Kidney (tissue), 13 donors: ENCODE measurements at regions not wholly inside any gene's neighbourhood (a gene's known extent, or its start where the extent isn't known, plus 50 kb on each side); places are given as distances from the start of the nearest gene placed in this dataset.

Source experiments
- DNase-seq, 5 donors: peaks; one replicate each; pipeline ENCODE4 v3.0.0-alpha.2; 2013 to 2020
- FAIRE-seq: peaks from 2 replicates; lab custom pipeline; 2012; peaks lifted over from hg19 to GRCh38; lab: Jason Lieb, UNC
- H3K27ac ChIP-seq, 2 donors: one replicate each; pipeline ENCODE4 v1.7.0; 2013; ENCODE audit warnings: low read depth in 2 of 2, low read length in 2 of 2, inconsistent platforms in 1 of 2
- H3K27me3 ChIP-seq: one replicate; pipeline ENCODE4 v1.7.1; 2013; ENCODE audit warnings: low read length, inconsistent platforms; ENCODE audit not compliant: control insufficient read depth, insufficient read depth
- H3K36me3 ChIP-seq, 3 donors: one replicate each; pipeline versions ENCODE4 v1.7.0 to v1.7.1; 2013; ENCODE audit warnings: low read length in 3 of 3, control low read depth in 1 of 3, inconsistent platforms in 1 of 3; ENCODE audit not compliant: insufficient read depth in 3 of 3, control insufficient read depth in 2 of 3
- H3K4me1 ChIP-seq, 3 donors: one replicate each; pipeline versions ENCODE4 v1.7.0 to v1.7.1; 2013; ENCODE audit warnings: low read length in 3 of 3, inconsistent platforms in 1 of 3, low read depth in 1 of 3; ENCODE audit not compliant: control insufficient read depth in 2 of 3, insufficient read depth in 2 of 3
- H3K4me3 ChIP-seq, 3 donors: one replicate each; pipeline versions ENCODE4 v1.7.0 to v1.8.1; 2013; ENCODE audit warnings: low read length in 3 of 3, control low read depth in 1 of 3, inconsistent platforms in 1 of 3
- H3K9ac ChIP-seq, 3 donors: one replicate each; pipeline versions ENCODE4 v1.7.0 to v1.7.1; 2013; ENCODE audit warnings: low read length in 3 of 3, control low read depth in 1 of 3, inconsistent platforms in 1 of 3
- H3K9me3 ChIP-seq, 3 donors: one replicate each; pipeline versions ENCODE4 v1.7.0 to v1.7.1; 2013; ENCODE audit warnings: low read length in 3 of 3, control low read depth in 1 of 3, inconsistent platforms in 1 of 3; ENCODE audit not compliant: control insufficient read depth in 2 of 3, insufficient read depth in 1 of 3
- intact Hi-C: fragments of 100-400 bp; cut with DNase I; formaldehyde crosslinking; loops from one replicate; pipeline ENCODE4 v1.11.1; 2022
- TF ChIP-seq, protein P1 (sequence below): IDR thresholded peaks from 3 replicates; pipeline ENCODE4 v1.5.1; 2012; ENCODE audit warnings: mild to moderate bottlenecking, moderate library complexity, borderline replicate concordance; ENCODE audit not compliant: insufficient read depth; ENCODE audit errors: extremely low read depth
- donor health status: control.
- donor health status: control.
- donor health status: control.
- donor health status: control.
- donor health status: control.
- donor health status: DM: yes; HTN: yes; CAD: no.
- donor health status: Normal renal cell carcinoma (clear cell type).

DNA sequence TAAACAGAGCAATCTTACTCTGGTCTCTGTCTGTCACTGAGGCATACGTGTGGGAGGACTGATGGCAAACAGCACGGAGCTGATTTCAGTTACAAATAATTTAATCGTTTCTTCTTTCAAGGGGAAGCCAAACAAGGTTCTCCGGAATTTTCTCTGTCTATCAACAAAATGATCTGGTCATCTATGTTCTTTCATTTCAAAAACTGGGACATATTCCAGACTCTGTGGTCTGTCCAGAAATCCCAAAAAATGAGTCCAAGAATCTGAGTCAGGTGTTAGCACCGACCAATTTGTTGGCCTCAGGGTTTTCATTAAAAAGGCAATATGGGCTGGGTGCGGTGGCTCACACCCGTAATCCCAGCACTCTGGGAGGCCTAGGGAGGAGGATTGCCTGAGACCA is 69.9 kb upstream of the ZNF608 start:
- H3K4me3 ChIP-seq = no peak overlapping the region
- H3K9ac ChIP-seq = no peak overlapping the region
- DNase-seq (no peak), FAIRE-seq (no peak)
- H3K9me3 ChIP-seq = no peaks in the 10 kb centered on the region
- H3K27me3 ChIP-seq = no peaks in the 10 kb centered on the region
- intact Hi-C loops = no loop called here
- no peak overlapping the region for H3K27ac ChIP-seq
- no peaks in the 10 kb centered on the region for H3K4me1 ChIP-seq
- no peaks in the 10 kb centered on the region for H3K36me3 ChIP-seq
- TF ChIP-seq, protein P1, sequence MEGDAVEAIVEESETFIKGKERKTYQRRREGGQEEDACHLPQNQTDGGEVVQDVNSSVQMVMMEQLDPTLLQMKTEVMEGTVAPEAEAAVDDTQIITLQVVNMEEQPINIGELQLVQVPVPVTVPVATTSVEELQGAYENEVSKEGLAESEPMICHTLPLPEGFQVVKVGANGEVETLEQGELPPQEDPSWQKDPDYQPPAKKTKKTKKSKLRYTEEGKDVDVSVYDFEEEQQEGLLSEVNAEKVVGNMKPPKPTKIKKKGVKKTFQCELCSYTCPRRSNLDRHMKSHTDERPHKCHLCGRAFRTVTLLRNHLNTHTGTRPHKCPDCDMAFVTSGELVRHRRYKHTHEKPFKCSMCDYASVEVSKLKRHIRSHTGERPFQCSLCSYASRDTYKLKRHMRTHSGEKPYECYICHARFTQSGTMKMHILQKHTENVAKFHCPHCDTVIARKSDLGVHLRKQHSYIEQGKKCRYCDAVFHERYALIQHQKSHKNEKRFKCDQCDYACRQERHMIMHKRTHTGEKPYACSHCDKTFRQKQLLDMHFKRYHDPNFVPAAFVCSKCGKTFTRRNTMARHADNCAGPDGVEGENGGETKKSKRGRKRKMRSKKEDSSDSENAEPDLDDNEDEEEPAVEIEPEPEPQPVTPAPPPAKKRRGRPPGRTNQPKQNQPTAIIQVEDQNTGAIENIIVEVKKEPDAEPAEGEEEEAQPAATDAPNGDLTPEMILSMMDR = no peak

DNA sequence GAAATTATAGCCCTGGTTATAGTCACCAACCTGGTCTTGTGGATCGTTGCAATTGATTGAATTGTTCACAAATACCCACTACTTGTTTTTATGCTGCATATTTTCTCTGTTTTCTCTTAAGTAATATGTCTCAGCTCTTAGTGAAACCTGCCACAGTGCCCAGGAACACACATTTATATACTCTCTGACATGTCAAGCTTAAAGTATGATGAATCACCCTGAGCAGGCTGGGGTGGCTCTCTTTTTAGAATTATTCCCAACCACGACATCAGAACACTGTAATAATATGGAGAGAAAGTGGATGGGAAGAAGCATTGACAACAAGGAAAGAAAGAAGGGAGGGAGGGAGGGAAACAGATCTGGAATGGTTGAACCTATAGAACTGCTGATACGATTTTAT is 72.8 kb upstream of the ZNF608 start:
- Histone ChIP-seq H3K4me1 (no peaks in the 10 kb centered on the region), H3K27ac (no peak overlapping the region), H3K9ac (no peak overlapping the region), H3K9me3 (no peaks in the 10 kb centered on the region), H3K36me3 (no peaks in the 10 kb centered on the region), H3K4me3 (no peak overlapping the region), H3K27me3 (no peaks in the 10 kb centered on the region)
- TF ChIP-seq, protein P1 = no peak
- intact Hi-C loops = no loop called here
- no peak for DNase-seq
- FAIRE-seq = no peak

DNA sequence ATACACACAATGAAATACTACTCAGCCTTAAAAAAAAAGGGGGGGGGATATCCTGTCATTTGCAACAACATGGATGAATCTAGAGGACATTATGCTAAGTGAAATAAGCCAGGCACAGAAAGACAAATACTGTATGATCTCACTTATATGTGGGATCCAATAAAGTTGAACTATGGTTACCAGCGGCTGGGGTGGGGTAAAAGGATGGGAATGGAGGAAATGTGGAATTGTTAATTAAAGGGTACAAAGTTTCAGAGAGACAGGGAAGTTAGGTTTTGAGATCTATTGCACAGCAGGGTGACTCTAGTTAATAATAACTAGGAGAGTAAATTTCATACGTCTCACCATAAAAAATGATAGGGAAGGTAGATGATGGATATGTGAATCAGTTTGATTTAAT is 76.2 kb upstream of the ZNF608 start:
- no peak for FAIRE-seq
- H3K9ac ChIP-seq = no peak overlapping the region
- H3K27me3 ChIP-seq = no peaks in the 10 kb centered on the region
- no peaks in the 10 kb centered on the region for H3K9me3 ChIP-seq
- no peak for DNase-seq
- no peaks in the 10 kb centered on the region for H3K4me1 ChIP-seq
- no peak overlapping the region for H3K4me3 ChIP-seq
- TF ChIP-seq, protein P1 = no peak
- intact Hi-C loops = no loop called here
- H3K27ac ChIP-seq = no peak overlapping the region
- no peaks in the 10 kb centered on the region for H3K36me3 ChIP-seq

DNA sequence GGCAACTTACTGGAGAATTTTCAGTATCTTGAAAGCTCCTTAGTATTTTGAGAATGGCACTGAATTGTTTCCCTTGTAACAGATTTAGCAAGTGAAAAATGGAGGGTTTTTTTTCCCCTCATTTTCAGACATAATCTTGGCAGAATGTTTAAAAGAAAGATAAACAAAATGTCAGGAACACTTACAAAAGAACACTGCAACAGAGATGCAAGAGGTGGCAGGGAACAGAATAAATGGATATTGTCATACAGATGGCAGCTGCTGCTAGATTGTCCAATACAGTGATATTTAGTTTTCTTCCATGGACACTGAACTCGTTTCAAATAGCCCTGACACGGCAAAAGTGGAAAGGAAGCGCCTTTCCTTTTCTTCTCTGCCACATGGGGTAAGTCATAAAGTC is 76.9 kb upstream of the ZNF608 start:
- H3K36me3 ChIP-seq = no peaks in the 10 kb centered on the region
- DNase-seq (no peak), FAIRE-seq (no peak)
- no peak overlapping the region for H3K4me3 ChIP-seq
- intact Hi-C loops = no loop called here
- H3K4me1 ChIP-seq = no peaks in the 10 kb centered on the region
- TF ChIP-seq, protein P1 = no peak
- H3K27ac ChIP-seq = no peak overlapping the region
- H3K9ac ChIP-seq = no peak overlapping the region
- no peaks in the 10 kb centered on the region for H3K9me3 ChIP-seq
- H3K27me3 ChIP-seq = no peaks in the 10 kb centered on the region
